ENCODE measurements at regions not wholly inside any gene's neighbourhood (a gene's known extent, or its start where the extent isn't known, plus 50 kb on each side); places are given as distances from the start of the nearest gene placed in this dataset.

- intact Hi-C loops (cut with DNase I) = no loop called here
- Histone ChIP-seq H3K4me1 (no peaks in the 10 kb centered on the region), H3K4me3 (no peak overlapping the region), H3K27me3 (no peaks in the 10 kb centered on the region), H3K9me3 (no peaks in the 10 kb centered on the region), H3K27ac (no peak overlapping the region), H3K36me3 (no peaks in the 10 kb centered on the region)
- FAIRE-seq = no peak
- TF ChIP-seq, protein P1, sequence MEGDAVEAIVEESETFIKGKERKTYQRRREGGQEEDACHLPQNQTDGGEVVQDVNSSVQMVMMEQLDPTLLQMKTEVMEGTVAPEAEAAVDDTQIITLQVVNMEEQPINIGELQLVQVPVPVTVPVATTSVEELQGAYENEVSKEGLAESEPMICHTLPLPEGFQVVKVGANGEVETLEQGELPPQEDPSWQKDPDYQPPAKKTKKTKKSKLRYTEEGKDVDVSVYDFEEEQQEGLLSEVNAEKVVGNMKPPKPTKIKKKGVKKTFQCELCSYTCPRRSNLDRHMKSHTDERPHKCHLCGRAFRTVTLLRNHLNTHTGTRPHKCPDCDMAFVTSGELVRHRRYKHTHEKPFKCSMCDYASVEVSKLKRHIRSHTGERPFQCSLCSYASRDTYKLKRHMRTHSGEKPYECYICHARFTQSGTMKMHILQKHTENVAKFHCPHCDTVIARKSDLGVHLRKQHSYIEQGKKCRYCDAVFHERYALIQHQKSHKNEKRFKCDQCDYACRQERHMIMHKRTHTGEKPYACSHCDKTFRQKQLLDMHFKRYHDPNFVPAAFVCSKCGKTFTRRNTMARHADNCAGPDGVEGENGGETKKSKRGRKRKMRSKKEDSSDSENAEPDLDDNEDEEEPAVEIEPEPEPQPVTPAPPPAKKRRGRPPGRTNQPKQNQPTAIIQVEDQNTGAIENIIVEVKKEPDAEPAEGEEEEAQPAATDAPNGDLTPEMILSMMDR (IDR thresholded peaks at IDR 0.05) = no peak
- WGBS, 2 donors = 77 to 85% methylated on average over 3 of the region's 3 CpGs
- no peak for DNase-seq
- ATAC-seq = no peak
These were observed 108.7 kb upstream of the AUTS2 start for GRCh38 chr7:69489533-69489932.

DNA sequence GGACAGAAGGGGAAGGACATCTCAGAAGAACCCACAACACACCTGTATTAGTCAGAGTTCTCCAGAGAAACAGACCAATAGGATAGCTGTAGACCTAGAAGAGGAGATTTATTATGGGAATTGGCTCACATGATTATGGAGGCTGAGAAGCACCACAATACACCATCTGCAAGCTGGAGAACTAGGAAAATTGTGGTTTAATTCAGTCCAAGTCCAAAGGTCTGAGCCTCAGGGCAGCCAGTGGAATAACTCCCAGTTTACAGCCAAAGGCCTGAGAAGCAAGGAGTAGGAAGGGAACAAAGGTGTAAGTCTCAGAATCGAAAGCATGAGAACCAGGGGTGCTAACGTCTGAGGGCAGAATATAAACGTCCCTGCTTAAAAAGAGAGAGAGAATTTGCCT, 99.6 kb upstream of the AUTS2 start:
- no peaks in the 10 kb centered on the region for H3K27me3 ChIP-seq
- H3K9me3 ChIP-seq = no peaks in the 10 kb centered on the region
- FAIRE-seq (no peak), ATAC-seq (no peak), DNase-seq (no peak)
- H3K4me1 ChIP-seq = no peaks in the 10 kb centered on the region
- 57 to 63% methylated on average over 3 of the region's 3 CpGs for WGBS, 2 donors
- TF ChIP-seq, protein P1 (IDR thresholded peaks at IDR 0.05) = no peak
- H3K36me3 ChIP-seq = no peaks in the 10 kb centered on the region
- intact Hi-C loops (cut with DNase I) = no loop called here
- H3K4me3 ChIP-seq = no peak overlapping the region
- no peak overlapping the region for H3K27ac ChIP-seq

DNA sequence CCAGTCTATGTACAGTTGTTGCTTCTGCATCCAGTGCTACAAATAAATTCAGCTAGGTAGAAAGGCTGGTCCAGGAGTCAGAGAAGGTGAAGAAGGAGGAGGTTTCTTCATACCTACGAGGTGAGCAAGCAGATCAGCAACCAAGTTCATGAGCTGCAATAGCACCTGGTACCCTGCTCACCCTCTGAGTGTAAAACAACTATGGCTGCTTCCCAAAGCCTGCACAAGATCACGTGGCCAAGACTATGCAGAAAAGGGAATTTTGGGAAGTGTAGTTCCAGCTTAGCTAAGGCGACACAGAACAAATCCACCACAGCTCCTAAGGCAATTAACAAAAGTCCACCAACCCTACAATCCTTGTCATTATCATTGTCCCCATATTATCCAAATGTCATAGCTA, 95.9 kb upstream of the AUTS2 start:
- no peak overlapping the region for H3K4me3 ChIP-seq
- H3K27ac ChIP-seq = no peak overlapping the region
- intact Hi-C loops (cut with DNase I) = no loop called here
- no peaks in the 10 kb centered on the region for H3K36me3 ChIP-seq
- no peak for DNase-seq
- no peaks in the 10 kb centered on the region for H3K27me3 ChIP-seq
- no peaks in the 10 kb centered on the region for H3K9me3 ChIP-seq
- TF ChIP-seq, protein P1 (IDR thresholded peaks at IDR 0.05) = no peak
- FAIRE-seq = no peak
- ATAC-seq = no peak
- 55 to 60% methylated on average over 3 of the region's 3 CpGs for WGBS, 2 donors
- no peaks in the 10 kb centered on the region for H3K4me1 ChIP-seq

- no peak overlapping the region for H3K27ac ChIP-seq
- intact Hi-C loops (cut with DNase I) = no loop called here
- no peaks in the 10 kb centered on the region for H3K9me3 ChIP-seq
- H3K36me3 ChIP-seq = no peaks in the 10 kb centered on the region
- ATAC-seq (no peak), DNase-seq (no peak), FAIRE-seq (no peak)
- no peak overlapping the region for H3K4me3 ChIP-seq
- TF ChIP-seq, protein P1 (IDR thresholded peaks at IDR 0.05) = no peak
- no peaks in the 10 kb centered on the region for H3K27me3 ChIP-seq
- H3K4me1 ChIP-seq = no peaks in the 10 kb centered on the region
- 50 to 51% methylated on average over 8 of the region's 8 CpGs for WGBS, 2 donors
These were observed 93.4 kb upstream of the AUTS2 start for GRCh38 chr7:69504733-69505420.

DNA sequence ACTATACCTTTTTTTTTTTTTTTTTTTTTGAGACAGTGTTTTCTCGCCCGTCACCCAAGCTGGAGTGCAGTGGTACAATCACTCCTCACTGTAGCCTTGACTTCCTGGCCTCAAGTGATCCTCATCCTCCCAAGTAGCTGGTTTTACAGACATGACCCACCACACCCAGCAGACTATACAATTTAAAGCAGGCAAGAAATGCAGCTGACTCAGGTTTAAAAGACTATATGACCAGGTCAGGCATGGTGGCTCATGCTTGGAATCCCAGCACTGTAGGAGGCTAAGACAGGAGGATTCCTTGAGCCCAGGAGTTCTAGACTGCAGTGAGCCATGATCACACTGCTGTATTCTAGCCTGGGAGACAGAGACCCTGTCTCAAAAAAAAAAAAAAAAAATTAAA, 89.5 kb upstream of the AUTS2 start:
- intact Hi-C loops (cut with DNase I) = no loop called here
- H3K4me1 ChIP-seq = no peaks in the 10 kb centered on the region
- no peaks in the 10 kb centered on the region for H3K9me3 ChIP-seq
- no peak overlapping the region for H3K4me3 ChIP-seq
- WGBS, 2 donors = 89 to 100% methylated on average over 2 of the region's 2 CpGs
- no peak for ATAC-seq
- no peaks in the 10 kb centered on the region for H3K36me3 ChIP-seq
- TF ChIP-seq, protein P1 (IDR thresholded peaks at IDR 0.05) = no peak
- FAIRE-seq = no peak
- H3K27ac ChIP-seq = no peak overlapping the region
- DNase-seq = no peak
- no peaks in the 10 kb centered on the region for H3K27me3 ChIP-seq

Data from pancreas (tissue), 10 donors.